ENCODE measurements at regions not wholly inside any gene's neighbourhood (a gene's known extent, or its start where the extent isn't known, plus 50 kb on each side); places are given as distances from the start of the nearest gene placed in this dataset.

DNA sequence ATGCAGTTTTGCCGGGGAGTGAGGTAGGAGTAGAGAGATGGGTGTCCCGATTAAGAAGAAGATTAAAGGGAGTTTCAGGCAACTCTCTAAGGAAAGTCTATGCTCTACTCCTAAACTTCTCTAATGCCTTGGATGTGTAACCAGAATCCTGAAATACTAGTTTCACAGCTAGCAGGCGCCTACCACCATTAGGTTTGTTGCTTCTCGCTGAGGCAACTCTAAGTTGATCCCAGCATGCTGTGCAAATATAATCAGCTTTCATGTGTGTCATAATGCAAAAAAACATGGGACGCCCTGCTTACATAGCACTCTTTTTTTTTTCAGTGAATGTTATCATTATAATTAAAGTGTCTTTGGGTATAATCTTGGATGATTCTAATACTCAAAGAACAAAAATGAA, 50.4 kb upstream of the FAM3C start:
- Mint-ChIP-seq H3K9me3 (no peaks in the 10 kb centered on the region), H3K27ac (no peak overlapping the region), H3K27me3 (no peaks in the 10 kb centered on the region), H3K4me1 (ENCODE audit: low read depth) (peaks cover 6% of the 10 kb centered on the region), H3K4me3 (no peak overlapping the region), H3K36me3 (no peaks in the 10 kb centered on the region)
- CTCF ChIA-PET: no interaction called here
- intact Hi-C loops (cut with micrococcal nuclease): no loop called here
- POLR2A ChIA-PET: no interaction called here
- no peak for DNase-seq

Measured in activated CD4-positive, alpha-beta memory T cell treated with anti-CD3 and anti-CD28 coated beads for 36 hours (primary cell).